Body of pancreas (tissue), 4 donors: ENCODE measurements at regions not wholly inside any gene's neighbourhood (a gene's known extent, or its start where the extent isn't known, plus 50 kb on each side); places are given as distances from the start of the nearest gene placed in this dataset.

Experiments
- CTCF ChIP-seq, 7 experiments: fragments of 450-650 bp in 4 of 7; fragments of 200-600 bp in 3 of 7; sonication (generic) in 3 of 7; IDR thresholded peaks; one replicate each; pipeline ENCODE4 v1.5.1; 2016 to 2019; ENCODE audit warnings: antibody characterized with exemption in 7 of 7
- POLR2A ChIP-seq, 3 donors: fragments of 450-650 bp; IDR thresholded peaks; one replicate each; pipeline ENCODE4 v1.6.1; 2016; ENCODE audit warnings: antibody characterized with exemption in 3 of 3, mild to moderate bottlenecking in 2 of 3

- TF ChIP-seq CTCF (IDR thresholded peaks at IDR 0.05), result no peak
- TF ChIP-seq POLR2A (IDR thresholded peaks at IDR 0.05), result no peak
Measured at GRCh38 chr3:78115983-78116382, 1076.1 kb downstream of the ROBO2 start.
